K562 (cell line): ENCODE measurements at regions not wholly inside any gene's neighbourhood (a gene's known extent, or its start where the extent isn't known, plus 50 kb on each side); places are given as distances from the start of the nearest gene placed in this dataset.

ENCODE experiments used
- ATAC-seq: fragments of 200-7000 bp; cut with Tn5 transposase; 3 replicates; pipeline ENCODE4 v1.9.1; 2020; ENCODE audit warnings: moderate library complexity
- BruUV-seq: library from RNA; stranded (reverse); fragments of 400-500 nt; replicated peaks from 2 replicates; lab custom pipeline; 2021; lab: Mats Ljungman, UMichigan
- CTCF ChIA-PET: fragments of 300-600 bp; formaldehyde crosslinking; extraction: SDS; loops from one replicate; lab custom pipeline; 2021; ENCODE audit warnings: low intra/inter-chr PET ratio; lab: Yijun Ruan, JAX
- POLR2A ChIA-PET: fragments of 300-600, 350-650 bp; sonication (Branson Sonifier 250); formaldehyde crosslinking; extraction: SDS; loops from one replicate; lab custom pipeline; 2021; ENCODE audit warnings: antibody characterized with exemption, inconsistent platforms; lab: Yijun Ruan, JAX
- DNase-seq, 4 experiments: peaks; one replicate each; pipeline versions ENCODE4 v3.0.0 to v3.0.0-alpha.2; 2011 to 2018; ENCODE audit warnings: low spot score in 3 of 4, mixed read lengths in 3 of 4; ENCODE audit errors: extremely low read depth in 1 of 4
- FAIRE-seq: peaks from 2 replicates; lab custom pipeline; 2011; peaks lifted over from hg19 to GRCh38; lab: Jason Lieb, UNC
- H2AFZ ChIP-seq: 2 replicates; pipeline ENCODE4 v1.6.0; 2011; ENCODE audit warnings: low read depth, low read length, control low read depth, inconsistent platforms
- H3K27ac ChIP-seq: fragments of 200-600 bp; 3 replicates; pipeline ENCODE4 v1.8.0; 2011; ENCODE audit warnings: low read depth, mild to moderate bottlenecking, control low read depth, inconsistent platforms, low read length, moderate library complexity, mixed read lengths; ENCODE audit errors: extremely low read depth
- H3K27me3 ChIP-seq, 2 experiments: fragments of 300-600 bp in 1 of 2; 2 replicates in 1 of 2; 3 replicates in 1 of 2; pipeline versions ENCODE4 v1.6.0 to v1.8.0; 2011; ENCODE audit warnings: inconsistent platforms in 2 of 2, low read length in 2 of 2, mild to moderate bottlenecking in 1 of 2, mixed read lengths in 1 of 2, moderate library complexity in 1 of 2; ENCODE audit not compliant: control insufficient read depth in 2 of 2, insufficient read depth in 2 of 2
- H3K36me3 ChIP-seq: fragments of 300-600 bp; 3 replicates; pipeline ENCODE4 v1.8.0; 2011; ENCODE audit warnings: mild to moderate bottlenecking, low read length, inconsistent platforms; ENCODE audit not compliant: control insufficient read depth, insufficient read depth
- H3K4me1 ChIP-seq, 2 experiments: fragments of 200-600 bp in 1 of 2; replicated peaks in 1 of 2; 2 replicates in 1 of 2; 3 replicates in 1 of 2; pipeline versions ENCODE4 v1.5.1 to v1.8.0; 2011; ENCODE audit warnings: inconsistent platforms in 2 of 2, low read length in 2 of 2, mild to moderate bottlenecking in 1 of 2, mixed read lengths in 1 of 2, moderate library complexity in 1 of 2; ENCODE audit not compliant: control insufficient read depth in 2 of 2, insufficient read depth in 2 of 2
- H3K4me2 ChIP-seq: 2 replicates; pipeline ENCODE4 v1.6.1; 2011; ENCODE audit warnings: low read length, control low read depth, inconsistent platforms, mixed read lengths; ENCODE audit not compliant: insufficient read depth
- H3K4me3 ChIP-seq: fragments of 200-600 bp; sonication (generic), shearing (Covaris generic); 2 replicates; pipeline ENCODE4 v1.5.1; 2016; ENCODE audit warnings: control low read depth, inconsistent platforms
- H3K79me2 ChIP-seq: fragments of 200-600 bp; 3 replicates; pipeline ENCODE4 v1.8.0; 2011; ENCODE audit warnings: low read length, inconsistent platforms; ENCODE audit not compliant: control insufficient read depth, insufficient read depth
- H3K9ac ChIP-seq, 2 experiments: 2 replicates each; pipeline versions ENCODE4 v1.6.0 to v1.6.1; 2011; ENCODE audit warnings: low read depth in 2 of 2, low read length in 2 of 2, control low read depth in 1 of 2, inconsistent platforms in 1 of 2, mild to moderate bottlenecking in 1 of 2, mixed read lengths in 1 of 2; ENCODE audit not compliant: insufficient read depth in 1 of 2
- H3K9me1 ChIP-seq: one replicate; pipeline ENCODE4 v1.6.0; 2011; ENCODE audit warnings: inconsistent platforms, mild to moderate bottlenecking, low read length, moderate library complexity; ENCODE audit not compliant: control insufficient read depth, insufficient read depth
- H3K9me3 ChIP-seq: replicated peaks from 2 replicates; pipeline ENCODE4 v1.5.1; 2011; ENCODE audit warnings: low read depth, low read length, inconsistent platforms; ENCODE audit not compliant: control insufficient read depth, insufficient read depth
- H4K20me1 ChIP-seq: replicated peaks from 2 replicates; pipeline ENCODE4 v1.6.1; 2011; ENCODE audit warnings: low read length, inconsistent platforms, mixed read lengths; ENCODE audit not compliant: control insufficient read depth, insufficient read depth
- ASH1L ChIP-seq: fragments of 450-650 bp; IDR thresholded peaks from 2 replicates; pipeline ENCODE4 v1.6.1; 2018; ENCODE audit warnings: borderline replicate concordance, mild to moderate bottlenecking, low read depth; ENCODE audit not compliant: partially characterized antibody
- CREB3 ChIP-seq: fragments of 450-650 bp; conservative IDR thresholded peaks from 2 replicates; pipeline ENCODE4 v1.6.1; 2016; ENCODE audit warnings: missing genetic modification characterization, low read depth, mild to moderate bottlenecking, missing compliant biosample characterization, moderate library complexity
- CREM ChIP-seq: IDR thresholded peaks from 2 replicates; pipeline ENCODE4 v1.6.1; 2014; ENCODE audit warnings: antibody characterized with exemption, low read depth
- GATA2 ChIP-seq: sonication (generic); formaldehyde crosslinking; IDR thresholded peaks from 2 replicates; pipeline ENCODE4 v1.4.0; 2020; ENCODE audit warnings: mild to moderate bottlenecking, missing genetic modification reagents
- IRF9 ChIP-seq: fragments of 450-650 bp; IDR thresholded peaks from 2 replicates; pipeline ENCODE4 v1.6.1; 2016; ENCODE audit warnings: missing biosample characterization, missing genetic modification characterization
- KLF6 ChIP-seq: fragments of 250-450 bp; sonication (Bioruptor Pico); IDR thresholded peaks from 2 replicates; pipeline ENCODE4 v1.4.0; 2020; ENCODE audit warnings: mild to moderate bottlenecking, moderate library complexity, borderline replicate concordance
- NEUROD1 ChIP-seq: fragments of 150-350 bp; IDR thresholded peaks from 2 replicates; pipeline ENCODE4 v1.6.1; 2014; ENCODE audit warnings: borderline replicate concordance, low read length, low read depth; ENCODE audit not compliant: partially characterized antibody
- PHB2 ChIP-seq: fragments of 450-650 bp; IDR thresholded peaks from 2 replicates; pipeline ENCODE4 v1.6.1; 2017; ENCODE audit warnings: low read depth
- TAL1 ChIP-seq: fragments of 450-650 bp; IDR thresholded peaks from 2 replicates; pipeline ENCODE4 v1.6.1; 2016; ENCODE audit warnings: mild to moderate bottlenecking
- TRIM25 ChIP-seq: fragments of 450-650 bp; IDR thresholded peaks from 2 replicates; pipeline ENCODE4 v1.7.0; 2016; ENCODE audit warnings: borderline replicate concordance
- ZNF384 ChIP-seq: IDR thresholded peaks from 2 replicates; pipeline ENCODE4 v1.6.1; 2012; ENCODE audit warnings: low read depth, low read length, improper control_type of control experiment
- ZNF408 ChIP-seq: fragments of 250-450 bp; sonication (Bioruptor Pico); IDR thresholded peaks from 2 replicates; pipeline ENCODE4 v1.4.0; 2020; ENCODE audit warnings: low read depth, mild to moderate bottlenecking, moderate library complexity
- WGBS: fragments of 100-300 bp; shearing (Covaris generic); methylation state at CpG from one replicate; pipeline ENCODE4 v1.1.6; 2016; ENCODE audit warnings: low coverage, mixed read lengths; ENCODE audit not compliant: insufficient coverage; ENCODE audit errors: missing lambda C conversion rate; 5-methylcytosine and 5-hydroxymethylcytosine counted together
- in situ Hi-C: fragments of 300-500 bp; cut with MboI; formaldehyde crosslinking; loops from 4 replicates; pipeline ENCODE4 v1.15.0; 2018; ENCODE audit warnings: inconsistent platforms, mixed read lengths
- intact Hi-C: fragments of 100-400 bp; cut with micrococcal nuclease; formaldehyde crosslinking; loops from 2 replicates; pipeline ENCODE4 v1.14.2; 2022

- Histone ChIP-seq H3K9me1 (no peaks in the 10 kb centered on the region), H3K27me3 (peaks cover 6 to 53% of the 10 kb centered on the region in 2 experiments; a peak in 4 of 5 replicates), H3K79me2 (no peaks in the 10 kb centered on the region), H3K9me3 (no peaks in the 10 kb centered on the region; the same call in 1 of the 2 replicates), H3K4me3 (no peak overlapping the region), H3K4me1 (no peaks in the 10 kb centered on the region), H3K4me2 (no peak overlapping the region), H3K27ac (no peak overlapping the region), H2AFZ (no peak overlapping the region), H4K20me1 (no peaks in the 10 kb centered on the region), H3K36me3 (no peaks in the 10 kb centered on the region), H3K9ac (no peak overlapping the region)
- TF ChIP-seq ASH1L: no peak
- TF ChIP-seq KLF6 (CRISPR knock-in tag): no peak
- TF ChIP-seq TAL1: no peak
- no peak for TF ChIP-seq ZNF408 (CRISPR knock-in tag)
- TF ChIP-seq PHB2: no peak
- ATAC-seq (no peak), FAIRE-seq (no peak), DNase-seq (no peak)
- CTCF ChIA-PET: no interaction called here
- BruUV-seq: no TSS peak
- intact Hi-C loops: no loop called here
- in situ Hi-C loops: no loop called here
- POLR2A ChIA-PET: no interaction called here
- 0% methylated on average over 7 of the region's 9 CpGs for WGBS
Observed at GRCh38 chr2:522776-523175, 154.4 kb downstream of the TMEM18 start.

GRCh38 chr2:521853-522530 is 155.2 kb downstream of the TMEM18 start:
- TF ChIP-seq TRIM25 (no peak), NEUROD1 (no peak), IRF9 (no peak), ZNF384 (no peak), CREB3 (tag) (no peak), GATA2 (no peak), CREM (no peak)
- in situ Hi-C loops: no loop called here

More at GRCh38 chr2:521853-522530, 155.2 kb downstream of the TMEM18 start:
- H3K4me3 ChIP-seq: no peak overlapping the region
- no peak overlapping the region for H3K4me2 ChIP-seq
- H4K20me1 ChIP-seq: no peaks in the 10 kb centered on the region
- H2AFZ ChIP-seq: no peak overlapping the region
- intact Hi-C loops: no loop called here
- ATAC-seq: no peak
- 6% methylated on average over 31 of the region's 31 CpGs for WGBS
- no peaks in the 10 kb centered on the region; the same call in 1 of the 2 replicates for H3K9me3 ChIP-seq
- ChIA-PET CTCF (no interaction called here), POLR2A (no interaction called here)
- H3K27ac ChIP-seq: no peak overlapping the region
- BruUV-seq: no TSS peak
- DNase-seq: no peak
- H3K9ac ChIP-seq: no peak overlapping the region
- H3K4me1 ChIP-seq: no peaks in the 10 kb centered on the region
- no peaks in the 10 kb centered on the region for H3K36me3 ChIP-seq
- no peak for FAIRE-seq
- peaks cover 6 to 51% of the 10 kb centered on the region in 2 experiments; a peak in 4 of 5 replicates for H3K27me3 ChIP-seq
- no peaks in the 10 kb centered on the region for H3K79me2 ChIP-seq
- H3K9me1 ChIP-seq: no peaks in the 10 kb centered on the region
